GM18498 (cell line): ENCODE measurements at regions not wholly inside any gene's neighbourhood (a gene's known extent, or its start where the extent isn't known, plus 50 kb on each side); places are given as distances from the start of the nearest gene placed in this dataset.
"Not testable (repeated sequence)": the region's sequence is repeated elsewhere in the genome, so short reads cannot be mapped to it uniquely, and the experiment has no call there.

Experiments used
- ATAC-seq: cut with Tn5 transposase; IDR thresholded peaks from one replicate; pipeline ENCODE4 v1.9.1; 2021; ENCODE audit warnings: mild to moderate bottlenecking, moderate library complexity; ENCODE audit not compliant: unreplicated experiment

DNA sequence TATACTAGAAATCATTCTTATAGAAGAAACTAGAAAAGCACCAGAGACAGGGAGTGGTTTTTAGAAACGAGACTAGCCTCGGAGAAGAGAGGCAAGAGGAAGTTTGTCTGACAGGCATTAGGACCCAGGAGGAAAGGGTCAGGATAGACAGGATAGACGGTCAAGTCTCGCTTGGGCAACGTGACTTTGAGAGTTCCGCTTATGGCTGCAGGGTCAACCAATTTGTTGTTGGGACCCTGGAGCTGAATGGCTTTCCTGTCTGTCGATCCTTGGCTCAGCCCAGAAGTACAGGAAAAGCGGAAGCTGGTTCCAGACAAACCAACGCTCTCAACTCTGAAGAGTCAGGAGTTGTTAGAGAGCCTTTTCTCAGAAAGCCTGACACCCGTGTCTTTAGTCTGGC, 191.2 kb downstream of the FZD1 start:
- ATAC-seq = no peak

DNA sequence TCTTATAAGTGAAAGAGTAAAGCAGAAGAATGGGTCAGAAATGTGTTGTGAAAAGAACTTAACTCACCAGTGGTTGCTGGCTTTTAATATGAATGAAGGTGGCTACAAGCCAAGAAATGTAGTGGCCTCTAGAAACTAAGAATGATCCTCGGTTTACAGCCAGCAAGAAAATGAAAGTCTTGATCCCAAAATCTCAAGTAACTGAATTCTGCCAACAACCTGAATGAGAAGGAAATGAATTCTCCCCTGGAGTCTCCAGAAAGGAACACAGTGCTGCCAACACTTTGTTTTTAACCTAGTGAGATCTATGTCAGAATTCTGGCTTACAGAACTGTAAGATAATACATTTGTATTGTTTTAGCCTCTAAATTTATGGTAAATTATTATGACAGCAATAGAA, 193.0 kb downstream of the FZD1 start:
- no peak for ATAC-seq

DNA sequence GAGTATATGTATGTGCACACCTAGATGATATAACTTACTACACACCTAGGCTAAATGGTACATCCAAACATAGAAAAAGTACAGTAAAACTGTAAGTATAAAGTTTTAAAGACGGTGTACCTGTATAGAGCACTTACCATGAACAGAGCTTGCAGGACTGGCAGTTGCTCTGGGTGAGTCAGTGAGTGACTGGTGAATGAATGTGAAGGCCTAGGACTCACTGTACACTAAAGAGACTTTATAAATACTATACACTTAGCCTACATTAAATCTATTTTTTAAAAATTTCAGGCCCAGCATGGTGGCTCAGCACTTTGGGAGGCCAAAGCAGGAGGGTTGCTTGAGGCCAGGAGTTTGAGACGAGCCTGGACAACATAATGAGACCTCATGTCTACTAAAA, 195.3 kb downstream of the FZD1 start:
- no peak for ATAC-seq

DNA sequence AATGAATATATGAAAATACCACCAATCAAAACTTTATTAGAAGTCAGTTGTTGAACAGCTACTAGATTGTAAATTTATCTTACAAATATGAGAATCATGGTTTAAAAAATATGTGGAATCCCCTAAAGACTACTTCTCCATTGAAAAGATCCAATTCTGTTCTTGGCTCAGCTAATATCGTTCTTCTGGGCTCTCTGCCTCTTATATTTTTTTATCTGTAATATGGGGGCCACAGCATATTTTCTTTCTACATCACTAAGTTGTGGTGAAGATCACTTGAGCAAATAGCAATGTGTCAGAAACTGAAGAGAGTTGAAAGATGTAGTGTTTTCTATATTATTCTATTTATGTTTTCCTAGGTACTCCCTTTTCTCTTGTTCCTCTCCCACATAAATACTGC, 198.1 kb downstream of the FZD1 start:
- ATAC-seq = no peak

DNA sequence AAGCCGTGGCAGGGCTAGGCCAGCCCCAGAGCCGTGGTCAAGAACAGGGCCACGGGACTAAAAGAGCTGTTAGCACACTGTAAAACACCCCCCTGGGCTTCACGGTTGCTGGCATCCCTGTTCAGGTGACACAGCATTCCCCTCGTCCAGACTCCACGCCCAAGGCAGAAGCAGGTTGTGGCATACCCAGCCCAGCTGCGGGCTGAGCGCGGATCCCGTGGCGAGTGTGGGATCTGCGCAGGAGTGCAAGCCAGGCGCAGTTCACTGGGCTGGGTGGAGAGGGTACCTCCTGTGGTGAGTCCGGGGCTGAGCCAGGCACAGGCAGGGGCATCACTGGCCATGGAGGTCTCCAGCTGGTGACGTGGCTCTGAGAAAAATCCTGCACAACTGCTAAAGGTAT, 199.1 kb downstream of the FZD1 start:
- no peak for ATAC-seq

DNA sequence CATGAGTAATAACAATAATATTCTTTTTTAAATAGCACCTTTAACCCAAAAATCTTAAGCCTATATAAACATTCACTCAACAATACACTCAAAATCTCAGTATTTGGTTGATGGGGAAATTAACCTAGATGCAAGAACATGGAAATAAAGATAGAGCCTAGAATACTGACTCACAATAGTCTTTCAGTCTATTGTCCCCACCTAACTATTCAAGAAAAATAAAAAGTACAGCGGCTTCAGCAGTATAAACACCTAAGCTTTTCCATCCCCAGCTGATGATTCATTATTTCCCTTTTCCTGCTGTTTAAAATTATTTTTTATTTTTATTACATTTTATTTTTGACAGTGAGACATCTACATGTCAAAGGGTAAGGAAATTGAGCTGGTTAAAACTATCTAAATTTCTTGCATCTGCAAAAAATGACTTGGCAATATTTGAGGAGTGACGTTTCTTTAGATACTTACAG, 201.4 kb downstream of the FZD1 start:
- ATAC-seq = no peak

DNA sequence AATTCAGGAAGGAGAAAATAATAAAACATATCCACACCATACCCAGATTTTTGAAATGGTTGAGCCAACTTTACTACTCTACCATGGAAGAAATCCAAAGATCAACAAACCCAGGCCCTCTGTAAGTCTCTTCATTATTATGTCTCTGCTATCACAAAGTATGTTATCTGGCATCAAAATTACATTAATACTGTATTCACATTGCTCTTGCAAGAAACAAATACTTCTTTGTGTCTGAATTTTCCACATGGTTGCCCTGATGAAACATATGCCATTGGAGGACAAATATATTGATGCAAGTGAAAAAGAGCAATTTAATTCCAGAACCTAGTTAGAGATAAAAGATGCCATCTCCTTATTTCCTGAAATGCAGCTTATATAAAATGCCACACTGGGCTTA, 204.0 kb downstream of the FZD1 start:
- no peak for ATAC-seq

DNA sequence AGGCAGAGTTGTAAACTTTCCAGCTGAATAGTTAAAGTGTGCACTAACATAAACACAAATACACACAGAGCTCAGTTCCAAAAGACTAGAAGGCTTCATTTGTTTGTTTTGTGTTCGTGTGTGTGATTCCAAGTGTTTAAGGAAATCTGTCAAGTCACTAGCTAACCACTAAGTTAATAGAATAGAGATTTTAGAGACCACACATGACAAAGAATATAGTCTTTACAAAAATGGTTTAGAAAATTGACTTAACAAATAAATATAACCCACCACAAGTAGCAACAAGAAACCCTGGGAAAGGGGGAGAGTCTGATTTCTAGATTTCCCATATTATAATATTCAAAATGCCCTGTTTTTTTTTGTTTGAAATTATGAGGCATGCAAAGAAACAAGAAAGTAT, 209.4 kb downstream of the FZD1 start:
- no peak for ATAC-seq

DNA sequence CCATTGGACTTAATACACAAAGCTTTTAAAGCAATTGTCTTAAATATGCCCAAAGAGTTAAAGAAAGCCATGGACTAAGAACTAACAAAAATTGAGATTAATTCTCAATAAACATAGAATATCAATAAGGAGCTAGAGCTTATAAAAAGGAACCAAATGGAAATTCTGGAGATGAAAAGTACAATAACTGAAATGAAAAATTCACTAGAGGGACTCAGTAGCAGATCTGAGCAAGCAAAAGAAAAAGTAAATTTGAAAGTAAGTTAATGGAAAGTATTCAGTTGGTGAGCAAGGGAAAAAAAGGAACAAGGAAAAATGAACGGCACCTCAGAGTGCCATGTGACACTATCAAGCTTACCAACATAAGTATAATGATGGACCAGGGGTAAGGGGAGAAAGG, 209.8 kb downstream of the FZD1 start:
- no peak for ATAC-seq

DNA sequence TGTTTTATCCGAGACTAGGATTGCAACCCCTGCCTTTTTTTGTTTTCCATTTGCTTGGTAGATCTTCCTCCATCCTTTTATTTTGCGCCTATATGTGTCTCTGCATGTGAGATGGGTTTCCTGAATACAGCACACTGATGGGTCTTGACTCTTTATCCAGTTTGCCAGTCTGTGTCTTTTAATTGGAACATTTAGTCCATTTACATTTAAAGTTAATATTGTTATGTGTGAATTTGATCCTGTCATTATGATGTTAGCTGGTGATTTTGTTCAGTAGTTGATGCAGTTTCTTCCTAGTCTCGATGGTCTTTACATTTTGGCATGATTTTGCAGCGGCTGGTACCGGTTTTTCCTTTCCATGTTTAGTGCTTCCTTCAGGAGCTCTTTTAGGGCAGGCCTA, 216.2 kb downstream of the FZD1 start:
- ATAC-seq = not testable (repeated sequence)

DNA sequence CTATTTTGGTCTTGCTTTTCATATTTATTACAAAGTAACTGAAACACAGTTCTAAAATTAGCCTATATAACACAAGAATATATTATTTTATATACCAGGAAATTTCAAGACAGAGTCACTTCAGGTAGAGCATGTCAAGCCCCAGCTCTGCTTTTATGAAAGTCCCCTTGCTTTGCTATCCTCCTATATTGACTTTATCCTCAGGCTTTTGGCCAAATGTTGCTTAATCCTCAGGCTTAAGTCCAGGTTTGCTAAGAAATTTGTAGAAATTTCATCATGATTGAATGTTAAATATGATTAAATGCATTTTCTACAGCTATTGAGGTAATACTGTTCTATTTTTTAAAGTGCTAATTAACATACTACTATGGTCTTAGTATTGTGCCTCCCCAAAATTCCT, 227.6 kb downstream of the FZD1 start:
- ATAC-seq = no peak

DNA sequence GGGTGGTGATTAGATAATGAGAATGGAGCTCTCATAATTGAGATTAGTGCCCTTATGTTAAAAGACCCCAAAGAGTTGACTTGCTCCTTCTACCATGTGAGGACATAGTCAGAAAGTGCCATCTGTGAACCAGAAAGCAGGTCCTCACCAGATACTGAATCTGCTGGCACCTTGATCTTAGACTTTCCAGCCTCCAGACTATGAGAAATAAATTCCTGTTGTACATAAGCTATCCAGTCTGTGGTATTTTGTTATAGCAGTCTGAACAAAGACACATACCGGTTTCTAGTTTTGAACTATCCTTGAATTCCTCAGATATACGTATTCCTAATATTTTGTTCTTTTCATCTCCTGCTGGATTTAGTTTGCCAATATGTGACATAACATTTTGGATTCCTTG, 228.1 kb downstream of the FZD1 start:
- no peak for ATAC-seq

DNA sequence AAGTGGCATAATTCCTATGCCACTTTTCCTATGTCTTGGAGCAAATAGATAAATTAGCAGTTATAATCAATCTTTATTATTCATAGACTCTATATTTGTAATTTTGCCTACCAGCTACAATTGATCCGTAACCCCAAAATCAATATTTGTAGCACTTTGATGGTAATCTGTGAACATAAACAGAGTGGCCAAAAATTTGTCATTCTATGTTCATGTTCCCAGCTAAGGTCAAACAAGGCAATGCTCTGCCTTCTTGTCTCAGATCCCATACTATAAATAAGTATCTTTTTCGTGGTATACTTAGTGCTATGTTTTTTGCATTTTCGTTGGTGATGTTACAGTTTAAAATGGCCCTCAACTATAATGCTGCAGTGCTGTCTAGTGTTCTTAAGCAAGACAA, 228.5 kb downstream of the FZD1 start:
- ATAC-seq = no peak

DNA sequence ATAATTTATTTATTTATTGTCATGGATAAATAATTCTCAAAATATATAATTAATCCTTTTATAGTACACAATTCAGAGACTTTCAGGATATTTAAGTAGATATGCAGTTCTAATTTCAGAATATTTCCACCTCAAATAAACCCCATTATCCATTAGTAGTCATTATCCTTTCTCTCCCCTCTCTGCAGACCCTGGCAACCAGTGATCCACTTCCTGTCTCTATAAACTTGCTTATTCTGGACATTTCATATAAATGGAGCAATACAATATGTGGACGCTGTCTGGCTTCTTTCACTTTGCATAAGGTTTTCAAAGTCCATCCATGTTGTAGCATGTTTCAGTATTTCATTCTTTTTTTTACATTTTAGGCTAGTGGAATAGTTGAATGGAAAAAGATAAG, 230.2 kb downstream of the FZD1 start:
- ATAC-seq = no peak

DNA sequence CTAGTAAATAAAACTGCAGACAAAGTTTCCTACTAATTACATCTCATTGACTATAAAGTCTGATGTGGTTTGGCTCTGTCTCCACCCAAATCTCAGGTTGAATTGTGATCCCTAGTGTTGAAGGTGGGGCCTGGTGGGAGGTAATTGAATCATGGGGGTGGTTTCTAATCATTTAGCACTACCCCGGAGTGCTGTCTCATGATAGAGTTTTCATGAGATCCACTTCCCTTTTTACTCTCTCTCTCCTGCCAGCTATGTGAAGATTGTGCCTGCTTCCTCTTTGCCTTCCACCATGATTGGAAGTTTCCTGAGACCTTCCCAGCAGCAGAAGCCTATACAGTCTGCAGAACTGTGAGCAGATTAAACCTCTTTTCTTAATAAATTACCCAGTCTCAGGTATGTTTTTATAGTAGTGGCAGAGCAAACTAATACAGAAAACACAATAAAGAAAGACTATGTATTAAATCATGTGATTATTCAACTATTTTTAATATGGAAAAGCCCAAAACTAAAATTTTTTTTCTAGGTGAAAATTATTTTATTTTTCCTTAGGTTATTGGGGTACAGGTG, 232.1 kb downstream of the FZD1 start:
- ATAC-seq = no peak

DNA sequence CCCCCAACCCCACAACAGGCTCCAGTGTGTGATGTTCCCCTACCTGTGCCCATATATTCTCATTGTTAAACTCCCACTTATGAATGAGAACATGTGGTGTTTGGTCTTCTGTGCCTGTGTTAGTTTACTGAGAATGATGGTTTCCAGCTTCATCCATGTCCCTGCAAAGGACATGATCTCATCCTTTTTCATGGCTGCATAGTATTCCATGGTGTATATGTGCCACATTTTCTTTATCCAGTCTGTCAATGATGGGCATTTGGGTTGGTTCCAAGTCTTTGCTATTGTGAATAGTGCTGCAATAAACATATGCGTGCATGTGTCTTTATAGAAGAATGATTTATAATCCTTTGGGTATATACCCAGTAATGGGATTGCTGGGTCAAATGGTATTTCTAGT, 233.0 kb downstream of the FZD1 start:
- ATAC-seq = not testable (repeated sequence)

DNA sequence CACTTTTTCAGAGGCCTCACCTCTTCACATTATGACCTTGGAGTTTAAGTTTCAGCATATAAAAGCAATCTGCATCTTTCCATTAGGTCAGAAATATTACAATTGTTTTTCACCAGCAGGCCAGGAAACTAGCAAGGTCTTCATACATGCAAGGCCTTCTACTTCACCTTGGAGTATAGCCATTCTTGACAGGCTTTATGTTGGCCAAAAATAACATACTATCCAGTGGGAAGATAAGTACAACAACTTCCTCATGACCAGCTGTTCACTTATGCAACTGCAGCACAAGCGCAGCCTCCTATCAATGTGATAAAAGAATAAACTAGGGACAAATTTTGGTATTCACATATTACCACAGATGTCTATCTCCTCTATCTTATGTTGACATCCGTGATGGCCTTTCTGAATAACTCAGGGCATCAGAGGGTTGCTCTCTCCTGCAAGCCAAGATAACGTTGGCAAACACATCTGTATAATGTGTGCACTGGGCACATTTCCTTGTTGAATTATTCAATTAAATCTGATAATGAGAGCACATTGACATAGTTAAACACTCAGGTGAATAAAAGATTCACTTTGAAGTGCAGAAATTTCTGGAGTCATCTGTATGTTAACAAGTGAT, 239.8 kb downstream of the FZD1 start:
- no peak for ATAC-seq

DNA sequence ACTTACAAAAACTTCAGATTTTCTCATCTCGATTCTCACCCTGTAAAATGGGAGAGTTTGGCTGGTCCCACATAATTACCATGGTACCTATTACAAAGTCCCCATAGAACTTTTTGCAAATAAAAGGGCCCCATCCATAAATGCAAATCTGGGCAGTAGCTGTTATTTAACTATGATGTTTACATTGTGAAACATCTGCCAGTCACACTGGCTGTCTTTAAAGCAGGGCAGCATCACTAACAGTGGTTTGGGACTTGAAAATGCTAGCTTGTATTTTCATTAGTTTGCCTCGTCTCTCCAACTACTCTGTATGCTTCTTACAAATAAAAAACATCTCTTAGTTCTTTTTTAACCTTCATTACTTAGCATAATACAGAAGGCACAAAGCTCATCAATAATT, 240.7 kb downstream of the FZD1 start:
- ATAC-seq = no peak

DNA sequence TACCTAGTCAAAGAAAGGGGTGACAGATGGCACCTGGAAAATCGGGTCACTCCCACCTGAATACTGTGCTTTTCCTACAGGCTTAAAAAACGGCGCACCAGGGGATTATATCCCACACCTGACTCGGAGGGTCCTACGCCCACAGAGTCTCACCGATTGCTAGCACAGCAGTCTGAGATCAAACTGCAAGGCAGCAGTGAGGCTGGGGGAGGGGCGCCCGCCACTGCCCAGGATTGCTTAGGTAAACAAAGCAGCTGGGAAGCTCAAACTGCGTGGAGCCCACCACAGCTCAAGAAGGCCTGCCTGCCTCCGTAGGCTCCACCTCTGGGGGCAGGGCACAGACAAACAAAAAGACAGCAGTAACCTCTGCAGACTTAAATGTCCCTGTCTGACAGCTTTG, 242.7 kb downstream of the FZD1 start:
- ATAC-seq = not testable (repeated sequence)

DNA sequence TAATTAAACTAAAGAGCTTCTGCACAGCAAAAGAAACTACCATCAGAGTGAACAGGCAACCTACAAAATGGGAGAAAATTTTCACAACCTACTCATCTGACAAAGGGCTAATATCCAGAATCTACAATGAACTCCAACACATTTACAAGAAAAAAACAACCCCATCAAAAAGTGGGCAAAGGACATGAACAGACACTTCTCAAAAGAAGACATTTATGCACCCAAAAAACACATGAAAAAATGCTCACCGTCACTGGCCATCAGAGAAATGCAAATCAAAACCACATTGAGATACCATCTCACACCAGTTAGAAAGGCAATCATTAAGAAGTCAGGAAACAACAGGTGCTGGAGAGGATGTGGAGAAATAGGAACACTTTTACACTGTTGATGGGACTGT, 247.6 kb downstream of the FZD1 start:
- not testable (repeated sequence) for ATAC-seq

DNA sequence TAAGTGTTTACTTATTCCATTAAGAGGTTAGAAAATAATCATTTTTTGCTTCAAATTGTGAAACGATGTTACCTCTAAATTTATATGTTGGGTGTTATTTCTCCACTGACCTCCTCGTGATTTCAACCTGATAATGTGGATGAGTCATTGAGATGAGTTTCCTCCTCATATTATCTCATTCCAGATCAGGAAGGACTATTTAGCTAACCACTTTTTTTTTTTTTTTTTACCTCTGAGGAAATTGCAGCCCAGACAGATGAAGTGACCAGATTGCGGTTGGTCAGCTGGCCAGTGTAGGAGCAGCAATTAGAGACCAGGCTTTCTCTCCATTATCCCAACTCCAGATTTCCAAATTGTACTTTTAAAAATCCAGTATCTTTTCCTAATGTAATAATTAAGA, 248.7 kb downstream of the FZD1 start:
- no peak for ATAC-seq

DNA sequence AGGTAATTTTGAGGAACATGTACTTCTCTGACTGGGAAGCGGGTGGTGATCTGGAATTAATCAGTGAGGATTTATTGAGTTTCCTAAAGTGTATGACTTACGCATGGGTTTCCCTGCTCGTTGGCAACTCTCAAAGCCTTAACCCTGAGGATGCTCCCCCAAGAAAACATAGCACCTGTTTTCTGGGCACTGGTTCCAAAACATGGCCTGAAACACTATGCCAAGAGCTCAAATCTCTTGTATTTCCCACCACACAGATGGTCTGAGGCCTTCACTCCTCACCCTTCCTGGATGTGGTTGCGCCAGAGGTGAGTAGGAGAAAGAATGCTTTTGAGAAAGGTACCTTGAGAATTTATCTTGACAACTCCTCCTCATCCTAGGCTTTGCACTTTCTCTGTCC, 250.4 kb downstream of the FZD1 start:
- no peak for ATAC-seq

DNA sequence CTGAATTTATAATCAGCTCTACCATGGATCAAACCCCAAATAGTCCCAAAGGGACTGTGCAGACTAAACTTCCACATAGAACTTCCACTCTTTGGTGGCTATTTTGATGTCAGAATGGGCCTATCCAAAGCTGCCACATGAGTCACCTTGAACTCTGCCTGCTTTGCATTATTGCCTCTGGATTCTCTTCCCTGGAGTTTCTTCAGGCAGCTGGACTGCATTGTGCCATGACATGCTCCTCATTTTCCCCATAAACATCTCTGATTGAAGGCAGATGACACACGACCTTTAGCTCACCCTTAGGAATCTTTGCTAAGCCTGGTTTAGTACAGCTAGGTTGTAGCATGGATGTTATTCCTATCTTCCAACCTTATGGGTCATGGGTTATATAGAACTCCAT, 251.7 kb downstream of the FZD1 start:
- ATAC-seq = no peak
